ENCODE measurements at regions not wholly inside any gene's neighbourhood (a gene's known extent, or its start where the extent isn't known, plus 50 kb on each side); places are given as distances from the start of the nearest gene placed in this dataset.
"Not testable (repeated sequence)": the region's sequence is repeated elsewhere in the genome, so short reads cannot be mapped to it uniquely, and the experiment has no call there.

GRCh38 chr15:66998234-66998633, 67.2 kb upstream of the SMAD3 start:
- TF ChIP-seq CTCF, POLR2A (IDR thresholded peaks at IDR 0.05): not testable (repeated sequence)

Measured in body of pancreas (tissue), 4 donors.